A673 (cell line): ENCODE measurements at regions not wholly inside any gene's neighbourhood (a gene's known extent, or its start where the extent isn't known, plus 50 kb on each side); places are given as distances from the start of the nearest gene placed in this dataset.

Experiments used
- BruUV-seq: library from RNA; stranded (reverse); fragments of 400-500 nt; replicated peaks from 2 replicates; lab custom pipeline; 2021; lab: Mats Ljungman, UMichigan
- CTCF ChIA-PET: fragments of 300-600 bp; sonication (Branson Sonifier 250); formaldehyde crosslinking; loops from one replicate; lab custom pipeline; 2022; ENCODE audit warnings: antibody characterized with exemption; lab: Charles Lee
- POLR2A ChIA-PET: fragments of 300-600 bp; sonication (Branson Sonifier 250); formaldehyde crosslinking; loops from one replicate; lab custom pipeline; 2022; ENCODE audit warnings: antibody characterized with exemption; ENCODE audit not compliant: low non-redundant PET; lab: Charles Lee
- DNase-seq: peaks from one replicate; pipeline ENCODE4 v3.0.0-alpha.2; 2015; ENCODE audit warnings: low spot score
- H3K27ac ChIP-seq: fragments of 200-600 bp; sonication (generic); 2 replicates; pipeline ENCODE4 v1.5.1; 2016; ENCODE audit warnings: mixed run types, low read depth, mild to moderate bottlenecking, mixed read lengths, antibody characterized with exemption, low read length; ENCODE audit not compliant: poor library complexity, severe bottlenecking
- H3K27me3 ChIP-seq: fragments of 200-600 bp; sonication (generic); replicated peaks from 2 replicates; pipeline ENCODE4 v1.6.1; 2017; ENCODE audit warnings: mixed run types, low read depth, mild to moderate bottlenecking, mixed read lengths, antibody characterized with exemption, low read length; ENCODE audit not compliant: insufficient read depth, poor library complexity
- H3K36me3 ChIP-seq: fragments of 200-600 bp; sonication (generic); 2 replicates; pipeline ENCODE4 v1.6.1; 2016; ENCODE audit warnings: mixed run types, mild to moderate bottlenecking, mixed read lengths, antibody characterized with exemption, low read length; ENCODE audit not compliant: insufficient read depth, poor library complexity, severe bottlenecking
- H3K4me1 ChIP-seq: fragments of 200-600 bp; sonication (generic); 2 replicates; pipeline ENCODE4 v1.6.1; 2017; ENCODE audit warnings: mixed run types, mild to moderate bottlenecking, mixed read lengths, antibody characterized with exemption, low read length; ENCODE audit not compliant: insufficient read depth, poor library complexity, severe bottlenecking
- H3K4me3 ChIP-seq: fragments of 200-600 bp; sonication (generic); 2 replicates; pipeline ENCODE4 v1.5.1; 2016; ENCODE audit warnings: low read depth, mixed run types, mild to moderate bottlenecking, mixed read lengths, low read length; ENCODE audit not compliant: poor library complexity, severe bottlenecking
- H3K9me3 ChIP-seq: fragments of 200-600 bp; sonication (generic); 2 replicates; pipeline ENCODE4 v1.6.1; 2016; ENCODE audit warnings: mixed run types, low read depth, mild to moderate bottlenecking, mixed read lengths, antibody characterized with exemption, low read length; ENCODE audit not compliant: poor library complexity, severe bottlenecking
- EZH2 ChIP-seq: fragments of 200-600 bp; sonication (generic); IDR thresholded peaks from 2 replicates; pipeline ENCODE4 v1.6.1; 2017; ENCODE audit warnings: borderline replicate concordance, low read depth, mild to moderate bottlenecking, mixed read lengths, antibody characterized with exemption, low read length; ENCODE audit not compliant: poor library complexity, severe bottlenecking
- intact Hi-C: fragments of 100-400 bp; cut with micrococcal nuclease; formaldehyde crosslinking; loops from one replicate; pipeline ENCODE4 v1.10.0; 2022; ENCODE audit not compliant: unreplicated experiment
- TF ChIP-seq, protein P1 (sequence below): fragments of 300-800, 200-600 bp; sonication (generic); conservative IDR thresholded peaks from 2 replicates; pipeline ENCODE4 v1.5.1; 2017; ENCODE audit warnings: low read depth, mild to moderate bottlenecking, antibody characterized with exemption, low read length, moderate library complexity, mixed read lengths

GRCh38 chr16:27152121-27152520, 51.2 kb upstream of the KDM8 start:
- ChIA-PET POLR2A (no interaction called here), CTCF (interaction anchor here (1.2 kb wide), 1 partner anchor 215 kb away, joined by 3 read pairs; no protein-coding TSS in a partner anchor)
- Histone ChIP-seq H3K4me3 (no peak overlapping the region), H3K36me3 (no peaks in the 10 kb centered on the region), H3K9me3 (no peaks in the 10 kb centered on the region), H3K27me3 (no peaks in the 10 kb centered on the region), H3K4me1 (no peaks in the 10 kb centered on the region), H3K27ac (no peak overlapping the region)
- no TSS peak for BruUV-seq
- TF ChIP-seq, protein P1, sequence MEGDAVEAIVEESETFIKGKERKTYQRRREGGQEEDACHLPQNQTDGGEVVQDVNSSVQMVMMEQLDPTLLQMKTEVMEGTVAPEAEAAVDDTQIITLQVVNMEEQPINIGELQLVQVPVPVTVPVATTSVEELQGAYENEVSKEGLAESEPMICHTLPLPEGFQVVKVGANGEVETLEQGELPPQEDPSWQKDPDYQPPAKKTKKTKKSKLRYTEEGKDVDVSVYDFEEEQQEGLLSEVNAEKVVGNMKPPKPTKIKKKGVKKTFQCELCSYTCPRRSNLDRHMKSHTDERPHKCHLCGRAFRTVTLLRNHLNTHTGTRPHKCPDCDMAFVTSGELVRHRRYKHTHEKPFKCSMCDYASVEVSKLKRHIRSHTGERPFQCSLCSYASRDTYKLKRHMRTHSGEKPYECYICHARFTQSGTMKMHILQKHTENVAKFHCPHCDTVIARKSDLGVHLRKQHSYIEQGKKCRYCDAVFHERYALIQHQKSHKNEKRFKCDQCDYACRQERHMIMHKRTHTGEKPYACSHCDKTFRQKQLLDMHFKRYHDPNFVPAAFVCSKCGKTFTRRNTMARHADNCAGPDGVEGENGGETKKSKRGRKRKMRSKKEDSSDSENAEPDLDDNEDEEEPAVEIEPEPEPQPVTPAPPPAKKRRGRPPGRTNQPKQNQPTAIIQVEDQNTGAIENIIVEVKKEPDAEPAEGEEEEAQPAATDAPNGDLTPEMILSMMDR, result no peak
- no peak for TF ChIP-seq EZH2
- DNase-seq, result no peak
- intact Hi-C loops, result loop anchor here (2.0 kb wide), 1 partner anchor 305 kb away; no protein-coding TSS in a partner anchor

DNA sequence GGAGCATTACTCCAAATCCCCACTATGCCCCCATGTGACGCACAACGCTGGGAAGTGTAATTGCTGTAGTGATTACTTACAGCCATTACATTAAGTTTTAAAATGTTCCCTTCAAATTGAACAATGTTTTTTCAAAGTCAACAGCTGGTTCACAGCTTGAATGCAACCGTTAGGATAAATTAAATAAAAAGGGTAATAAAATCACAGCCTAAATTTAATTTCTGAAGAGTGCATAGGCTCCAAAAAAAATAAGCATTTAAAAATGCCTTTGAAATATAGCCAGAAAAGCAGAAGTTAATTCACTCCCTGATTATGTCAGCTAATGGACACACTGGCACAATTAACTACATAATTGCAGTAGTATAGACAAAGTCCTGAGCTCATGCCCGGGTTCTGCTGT, 50.5 kb upstream of the KDM8 start:
- Histone ChIP-seq H3K4me3 (no peak overlapping the region), H3K36me3 (no peaks in the 10 kb centered on the region), H3K27ac (no peak overlapping the region), H3K9me3 (no peaks in the 10 kb centered on the region), H3K4me1 (no peaks in the 10 kb centered on the region), H3K27me3 (no peaks in the 10 kb centered on the region)
- BruUV-seq, result no TSS peak
- ChIA-PET POLR2A (no interaction called here), CTCF (interaction anchor here (1.2 kb wide), 1 partner anchor 215 kb away, joined by 3 read pairs; no protein-coding TSS in a partner anchor)
- intact Hi-C loops, result loop anchor here (2.0 kb wide), 1 partner anchor 304 kb away; no protein-coding TSS in a partner anchor
- no peak for DNase-seq
- TF ChIP-seq, protein P1, result no peak
- no peak for TF ChIP-seq EZH2
